ENCODE measurements at regions not wholly inside any gene's neighbourhood (a gene's known extent, or its start where the extent isn't known, plus 50 kb on each side); places are given as distances from the start of the nearest gene placed in this dataset.

- TF ChIP-seq POLR2A (IDR thresholded peaks at IDR 0.05; ENCODE audit: low read length) (no peak), GATA1 (IDR thresholded peaks at IDR 0.05; ENCODE audit: low read depth, low read length) (no peak)
Observed at GRCh38 chr5:166370928-166371690, 1920.3 kb upstream of the WWC1 start.
